HG02885 (cell line): ENCODE measurements at regions not wholly inside any gene's neighbourhood (a gene's known extent, or its start where the extent isn't known, plus 50 kb on each side); places are given as distances from the start of the nearest gene placed in this dataset.
A peak's percentile ranks its signal among the peaks of the same experiment; 100 is the strongest.

Source experiments
- ATAC-seq: cut with Tn5 transposase; IDR thresholded peaks from one replicate; pipeline ENCODE4 v1.9.1; 2021; ENCODE audit warnings: mild to moderate bottlenecking; ENCODE audit not compliant: unreplicated experiment, poor library complexity

GRCh38 chr10:108908096-108908495 lies 1015.2 kb downstream of the XPNPEP1 start:
- ATAC-seq: no peak

GRCh38 chr10:108905821-108906220 lies 1017.5 kb downstream of the XPNPEP1 start:
- ATAC-seq: no peak

GRCh38 chr10:108905171-108905570 lies 1018.1 kb downstream of the XPNPEP1 start:
- no peak for ATAC-seq

GRCh38 chr10:108904163-108904838 lies 1019.0 kb downstream of the XPNPEP1 start:
- no peak for ATAC-seq

- peak; percentile 69 for ATAC-seq
Observed at GRCh38 chr10:108902619-108903285, 1020.6 kb downstream of the XPNPEP1 start.

GRCh38 chr10:108901781-108902618 lies 1021.3 kb downstream of the XPNPEP1 start:
- peak; percentile 10 for ATAC-seq

DNA sequence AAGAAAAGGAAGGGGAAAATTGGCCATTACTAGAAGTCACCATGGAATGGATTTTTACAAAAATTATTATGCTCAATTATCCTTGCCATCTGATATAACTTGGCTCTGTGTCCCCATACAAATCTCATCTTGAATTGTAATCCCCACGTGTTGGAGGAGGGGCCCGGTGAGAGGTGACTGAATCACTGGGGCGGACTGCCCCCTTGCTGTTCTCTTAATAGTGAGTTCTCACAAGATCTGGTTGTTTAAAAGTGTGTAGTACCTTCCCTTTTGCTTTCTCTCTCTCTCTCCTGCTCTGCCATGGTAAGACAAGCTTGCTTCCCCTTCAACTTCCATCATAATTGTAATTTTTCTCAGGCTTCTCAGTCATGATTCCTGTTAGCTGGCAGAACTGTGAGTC lies 1023.6 kb downstream of the XPNPEP1 start:
- no peak for ATAC-seq

- ATAC-seq: peak; percentile 97
Observed at GRCh38 chr10:108894402-108895301, 1028.7 kb downstream of the XPNPEP1 start.

GRCh38 chr10:108877095-108877561 lies 1046.2 kb downstream of the XPNPEP1 start:
- no peak for ATAC-seq

DNA sequence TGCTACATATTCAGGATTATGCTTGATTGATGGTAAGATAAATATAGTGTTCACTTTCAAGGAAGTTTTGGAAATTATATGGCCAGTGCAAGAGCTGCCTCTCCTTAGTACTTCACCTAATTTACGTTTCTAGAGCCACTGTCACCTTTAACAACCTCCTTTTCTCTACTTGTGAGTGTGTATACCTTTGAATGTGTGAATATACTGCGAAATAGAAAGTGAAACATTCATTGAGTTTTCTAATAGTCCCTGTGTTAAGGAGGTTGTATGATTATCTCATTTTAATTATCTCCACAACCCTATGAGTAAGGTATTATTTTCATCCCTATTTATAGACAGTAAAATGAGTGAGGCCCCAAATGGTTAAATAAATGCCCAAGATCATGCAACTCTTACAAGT lies 1050.5 kb downstream of the XPNPEP1 start:
- ATAC-seq: no peak

DNA sequence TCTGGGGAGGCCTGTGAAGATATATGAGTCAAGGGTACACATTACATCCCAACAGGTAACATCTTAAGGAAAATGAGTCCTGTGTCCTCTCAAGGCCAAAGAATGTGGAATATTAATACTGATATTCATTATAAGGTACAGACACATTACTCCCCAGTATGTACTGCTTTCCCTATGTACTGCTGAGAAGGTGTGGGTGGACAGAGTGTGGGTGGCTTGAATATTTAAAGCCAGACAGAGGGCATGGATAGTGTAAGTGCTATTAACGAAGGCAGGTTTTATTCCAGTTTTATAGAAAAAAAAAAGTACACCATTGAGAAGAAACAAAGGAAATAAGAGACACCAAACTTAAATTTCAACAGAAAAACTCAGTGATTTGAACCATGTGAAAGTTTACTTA lies 1054.4 kb downstream of the XPNPEP1 start:
- ATAC-seq: no peak

DNA sequence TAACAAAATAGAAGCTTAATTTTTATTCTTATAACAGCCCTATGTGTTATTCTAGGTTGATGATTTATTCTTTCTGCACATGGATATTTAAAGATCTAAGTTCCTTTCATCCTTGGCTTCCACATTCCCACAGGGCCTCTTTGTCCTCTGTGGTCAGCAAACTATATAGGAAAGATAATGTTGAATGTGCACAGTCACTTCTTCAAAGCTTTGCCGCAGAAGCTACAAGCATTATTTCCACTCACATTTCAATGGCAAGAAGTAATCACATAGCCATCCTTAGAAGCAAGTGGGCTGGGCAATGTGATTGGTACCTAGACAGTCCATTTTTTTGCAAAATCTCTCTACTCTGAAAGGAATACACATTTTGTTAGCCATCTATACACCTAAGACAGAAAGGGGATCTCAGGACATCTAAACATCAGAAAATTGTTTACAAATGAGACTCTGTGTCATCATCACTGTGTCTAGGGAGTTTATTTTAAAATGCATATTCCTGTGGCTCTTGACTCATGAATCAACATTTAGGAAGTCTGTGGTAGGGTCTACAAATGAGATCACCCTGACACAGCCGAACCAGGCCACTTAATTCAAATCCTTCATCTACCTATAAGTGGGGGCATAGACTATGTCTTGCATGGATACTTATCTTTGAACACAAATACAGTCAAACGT lies 1060.5 kb downstream of the XPNPEP1 start:
- no peak for ATAC-seq

DNA sequence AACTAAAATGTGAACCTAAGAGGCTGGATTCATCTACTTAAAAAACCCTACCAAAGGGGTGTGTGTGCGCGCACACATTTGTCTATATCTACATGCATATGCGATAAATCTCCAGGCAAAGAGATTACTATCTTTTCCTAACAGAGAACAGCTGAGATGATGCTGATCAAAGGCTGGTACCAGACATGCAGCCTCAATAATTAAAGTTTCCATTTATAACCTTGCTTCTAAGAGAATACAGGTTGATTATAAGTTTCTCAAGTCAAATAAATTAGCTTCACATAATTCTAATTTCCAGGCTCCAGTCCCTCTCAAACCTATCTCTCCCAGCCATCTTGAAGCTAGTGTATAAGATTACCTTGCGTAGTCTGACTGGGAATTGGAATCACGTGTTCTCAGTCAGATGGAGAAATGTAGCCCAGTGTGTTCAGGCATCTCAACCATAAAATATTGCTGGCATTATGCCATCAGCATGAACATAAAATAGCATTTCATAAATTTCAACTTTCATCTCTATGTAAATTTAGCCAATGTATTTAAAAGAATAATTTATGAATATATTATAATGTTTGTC lies 1062.0 kb downstream of the XPNPEP1 start:
- no peak for ATAC-seq

GRCh38 chr10:108852211-108852610 lies 1071.1 kb downstream of the XPNPEP1 start:
- peak; percentile 72 for ATAC-seq

- ATAC-seq: peak; percentile 86
Observed at GRCh38 chr10:108850138-108850854, 1073.0 kb downstream of the XPNPEP1 start.

DNA sequence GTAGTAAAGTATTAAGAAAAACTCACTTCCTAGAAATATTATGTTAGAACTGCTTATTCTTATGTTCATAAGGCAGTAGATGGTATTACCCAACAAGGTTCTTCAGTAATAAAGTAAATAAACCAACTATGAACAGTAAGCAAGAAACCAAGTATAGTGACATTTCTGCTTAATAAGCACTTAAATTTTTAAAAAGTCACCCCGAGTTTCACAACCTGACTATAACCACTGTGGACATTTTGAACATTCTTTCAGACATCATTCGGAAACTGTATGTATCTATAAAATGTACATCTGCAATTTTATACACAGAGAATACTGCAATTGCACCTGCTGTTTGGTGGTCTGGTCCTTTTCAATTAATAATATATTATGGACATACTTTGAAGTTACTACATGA lies 1073.6 kb downstream of the XPNPEP1 start:
- ATAC-seq: peak; percentile 43

- no peak for ATAC-seq
Observed at GRCh38 chr10:108849186-108849585, 1074.1 kb downstream of the XPNPEP1 start.

- ATAC-seq: no peak
Observed at GRCh38 chr10:108848046-108848445, 1075.3 kb downstream of the XPNPEP1 start.

- no peak for ATAC-seq
Observed at GRCh38 chr10:108840944-108841343, 1082.4 kb downstream of the XPNPEP1 start.
